ENCODE measurements at regions not wholly inside any gene's neighbourhood (a gene's known extent, or its start where the extent isn't known, plus 50 kb on each side); places are given as distances from the start of the nearest gene placed in this dataset.
"Not testable (repeated sequence)": the region's sequence is repeated elsewhere in the genome, so short reads cannot be mapped to it uniquely, and the experiment has no call there.

GRCh38 chr7:26424319-26424718, 132.7 kb downstream of the SNX10 start:
- not testable (repeated sequence) for DNase-seq

- DNase-seq = no peak
These were observed 134.0 kb downstream of the SNX10 start for GRCh38 chr7:26425655-26426054.

GRCh38 chr7:26426096-26426495, 134.4 kb downstream of the SNX10 start:
- no peak for DNase-seq

GRCh38 chr7:26428571-26428970, 136.9 kb downstream of the SNX10 start:
- DNase-seq = no peak

- DNase-seq = no peak
These were observed 137.5 kb downstream of the SNX10 start for GRCh38 chr7:26429168-26429567.

- no peak for DNase-seq
These were observed 143.3 kb downstream of the SNX10 start for GRCh38 chr7:26434974-26435373.

- peak in 1 of 2 experiments; percentile 18 for DNase-seq
These were observed 145.4 kb downstream of the SNX10 start for GRCh38 chr7:26437003-26437532.

- DNase-seq = no peak
These were observed 146.4 kb downstream of the SNX10 start for GRCh38 chr7:26438078-26438477.

- peak in 1 of 2 experiments; percentile 10 for DNase-seq
These were observed 148.0 kb downstream of the SNX10 start for GRCh38 chr7:26439521-26440232.

- DNase-seq = peak in 1 of 2 experiments; percentile 30
These were observed 148.8 kb downstream of the SNX10 start for GRCh38 chr7:26440233-26441001.

- no peak for DNase-seq
These were observed 149.4 kb downstream of the SNX10 start for GRCh38 chr7:26441002-26441521.

- no peak for DNase-seq
These were observed 150.1 kb downstream of the SNX10 start for GRCh38 chr7:26441611-26442277.

- no peak for DNase-seq
These were observed 151.3 kb downstream of the SNX10 start for GRCh38 chr7:26443006-26443405.

GRCh38 chr7:26443751-26444150, 152.1 kb downstream of the SNX10 start:
- peak; percentile 59 to 61 for DNase-seq

- DNase-seq = no peak
These were observed 152.9 kb downstream of the SNX10 start for GRCh38 chr7:26444555-26444954.

GRCh38 chr7:26447116-26447515, 155.5 kb downstream of the SNX10 start:
- DNase-seq = no peak

- no peak for DNase-seq
These were observed 157.8 kb downstream of the SNX10 start for GRCh38 chr7:26449175-26450165.

- peak in 1 of 2 experiments; percentile 34 for DNase-seq
These were observed 160.3 kb downstream of the SNX10 start for GRCh38 chr7:26451997-26452396.

GRCh38 chr7:26454180-26454579, 162.5 kb downstream of the SNX10 start:
- no peak for DNase-seq

- no peak for DNase-seq
These were observed 166.2 kb downstream of the SNX10 start for GRCh38 chr7:26457696-26458327.

- no peak for DNase-seq
These were observed 166.9 kb downstream of the SNX10 start for GRCh38 chr7:26458466-26459145.

Data from NCI-H2081 (cell line).